NCI-H2196 treated with DMSO at 0.1 percent for 48 hours (cell line): ENCODE measurements at regions not wholly inside any gene's neighbourhood (a gene's known extent, or its start where the extent isn't known, plus 50 kb on each side); places are given as distances from the start of the nearest gene placed in this dataset.
"Not testable (repeated sequence)": the region's sequence is repeated elsewhere in the genome, so short reads cannot be mapped to it uniquely, and the experiment has no call there.

ENCODE experiments used
- DNase-seq: peaks from one replicate; lab custom pipeline; 2025; ENCODE audit not compliant: unreplicated experiment; lab: John Stamatoyannopoulos, UW

- DNase-seq, result no peak
Observed at GRCh38 chr18:49697049-49697448, 116.3 kb downstream of the ACAA2 start.

GRCh38 chr18:49694402-49694801, 118.9 kb downstream of the ACAA2 start:
- no peak for DNase-seq

- DNase-seq, result no peak
Observed at GRCh38 chr18:49693717-49694005, 119.7 kb downstream of the ACAA2 start.

GRCh38 chr18:49692906-49693716, 120.2 kb downstream of the ACAA2 start:
- DNase-seq, result no peak

GRCh38 chr18:49691177-49691608, 122.1 kb downstream of the ACAA2 start:
- DNase-seq, result no peak

- DNase-seq, result no peak
Observed at GRCh38 chr18:49690312-49690711, 123.0 kb downstream of the ACAA2 start.

GRCh38 chr18:49685231-49685942, 123.5 kb downstream of the LIPG start:
- no peak for DNase-seq

GRCh38 chr18:49682803-49683190, 120.9 kb downstream of the LIPG start:
- DNase-seq, result not testable (repeated sequence)

- DNase-seq, result no peak
Observed at GRCh38 chr18:49682173-49682802, 120.4 kb downstream of the LIPG start.

- DNase-seq, result peak; percentile 74
Observed at GRCh38 chr18:49681387-49681786, 119.5 kb downstream of the LIPG start.

GRCh38 chr18:49678440-49678839, 116.6 kb downstream of the LIPG start:
- DNase-seq, result no peak

- DNase-seq, result no peak
Observed at GRCh38 chr18:49677762-49678413, 116.0 kb downstream of the LIPG start.

- DNase-seq, result no peak
Observed at GRCh38 chr18:49677081-49677480, 115.2 kb downstream of the LIPG start.

- DNase-seq, result no peak
Observed at GRCh38 chr18:49673281-49673680, 111.4 kb downstream of the LIPG start.

GRCh38 chr18:49672853-49673252, 111.0 kb downstream of the LIPG start:
- no peak for DNase-seq

- no peak for DNase-seq
Observed at GRCh38 chr18:49669403-49669802, 107.5 kb downstream of the LIPG start.

- no peak for DNase-seq
Observed at GRCh38 chr18:49668574-49669275, 106.9 kb downstream of the LIPG start.

GRCh38 chr18:49667462-49667861, 105.6 kb downstream of the LIPG start:
- DNase-seq, result no peak

- no peak for DNase-seq
Observed at GRCh38 chr18:49666045-49666775, 104.4 kb downstream of the LIPG start.
